HL-60 (cell line): ENCODE measurements at regions not wholly inside any gene's neighbourhood (a gene's known extent, or its start where the extent isn't known, plus 50 kb on each side); places are given as distances from the start of the nearest gene placed in this dataset.

ENCODE experiments used
- DNase-seq, 2 experiments: peaks; one replicate each; pipeline ENCODE4 v3.0.0-alpha.2; 2010 to 2020; ENCODE audit warnings: low read depth in 1 of 2, low spot score in 1 of 2
- H3K27ac ChIP-seq: fragments of 250-450 bp; sonication (Bioruptor Pico); replicated peaks from 2 replicates; pipeline ENCODE4 v1.5.1; 2020; ENCODE audit warnings: mild to moderate bottlenecking, moderate library complexity
- H3K27me3 ChIP-seq: fragments of 250-450 bp; sonication (Bioruptor Pico); 2 replicates; pipeline ENCODE4 v1.5.1; 2021; ENCODE audit warnings: mild to moderate bottlenecking, moderate library complexity; ENCODE audit not compliant: insufficient read depth, poor library complexity, severe bottlenecking
- H3K4me3 ChIP-seq: replicated peaks from 2 replicates; pipeline ENCODE4 v1.5.1; 2011; ENCODE audit warnings: mild to moderate bottlenecking, control low read depth, low read length; ENCODE audit not compliant: insufficient read depth
- CTCF ChIP-seq: IDR thresholded peaks from one replicate; pipeline ENCODE4 v1.5.1; 2011; ENCODE audit warnings: low read length, control low read depth, inconsistent platforms; ENCODE audit not compliant: insufficient read depth
- GABPA ChIP-seq: IDR thresholded peaks from 2 replicates; pipeline ENCODE4 v1.6.1; 2012; ENCODE audit warnings: low read depth
- POLR2AphosphoS5 ChIP-seq: IDR thresholded peaks from 2 replicates; pipeline ENCODE4 v1.6.1; 2012; ENCODE audit warnings: low read depth
- REST ChIP-seq: IDR thresholded peaks from 2 replicates; pipeline ENCODE4 v1.6.1; 2012; ENCODE audit warnings: low read depth; ENCODE audit not compliant: insufficient replicate concordance
- SPI1 ChIP-seq: IDR thresholded peaks from 2 replicates; pipeline ENCODE4 v1.6.1; 2012; ENCODE audit warnings: low read depth, mild to moderate bottlenecking, borderline replicate concordance

- no peak for DNase-seq
- Histone ChIP-seq H3K27me3 (no peaks in the 10 kb centered on the region), H3K4me3 (no peak overlapping the region), H3K27ac (no peak overlapping the region)
- TF ChIP-seq CTCF (no peak), REST (no peak), POLR2AphosphoS5 (no peak), GABPA (no peak), SPI1 (no peak)
Measured at GRCh38 chr10:71085689-71086438, 126.5 kb upstream of the UNC5B start.

- Histone ChIP-seq H3K27ac (no peak overlapping the region), H3K27me3 (no peaks in the 10 kb centered on the region), H3K4me3 (no peak overlapping the region)
- no peak for DNase-seq
- TF ChIP-seq REST (no peak), SPI1 (no peak)
Measured at GRCh38 chr10:71086439-71087080, 125.8 kb upstream of the UNC5B start.

- no peak overlapping the region for H3K27ac ChIP-seq
- H3K27me3 ChIP-seq = no peaks in the 10 kb centered on the region
- H3K4me3 ChIP-seq = no peak overlapping the region
- DNase-seq = no peak
- TF ChIP-seq CTCF (no peak), REST (no peak), SPI1 (no peak), POLR2AphosphoS5 (no peak), GABPA (no peak)
Measured at GRCh38 chr10:71087622-71088021, 124.7 kb upstream of the UNC5B start.
